ENCODE measurements at regions not wholly inside any gene's neighbourhood (a gene's known extent, or its start where the extent isn't known, plus 50 kb on each side); places are given as distances from the start of the nearest gene placed in this dataset.

- H3K27me3 ChIP-seq (replicated peaks; ENCODE audit: control insufficient read depth, insufficient read depth, low read length) = no peaks in the 10 kb centered on the region
- no peak for TF ChIP-seq CTCF (IDR thresholded peaks at IDR 0.05; ENCODE audit: insufficient read depth, low read length, poor library complexity, severe bottlenecking)
- DNase-seq (ENCODE audit: extremely low read depth, insufficient read length) = no peak
- H3K4me3 ChIP-seq (replicated peaks; ENCODE audit: low read depth, low read length) = no peak overlapping the region
- H3K36me3 ChIP-seq (ENCODE audit: control insufficient read depth, insufficient read depth, low read length) = no peaks in the 10 kb centered on the region
Measured at GRCh38 chr10:130636313-130636930, 500.2 kb downstream of the GLRX3 start.

GRCh38 chr10:130637089-130637676 lies 501.0 kb downstream of the GLRX3 start:
- H3K36me3 ChIP-seq (ENCODE audit: control insufficient read depth, insufficient read depth, low read length) = no peaks in the 10 kb centered on the region
- TF ChIP-seq CTCF (IDR thresholded peaks at IDR 0.05; ENCODE audit: insufficient read depth, low read length, poor library complexity, severe bottlenecking) = no peak
- no peak for DNase-seq (ENCODE audit: extremely low read depth, insufficient read length)
- no peaks in the 10 kb centered on the region for H3K27me3 ChIP-seq (replicated peaks; ENCODE audit: control insufficient read depth, insufficient read depth, low read length)
- H3K4me3 ChIP-seq (replicated peaks; ENCODE audit: low read depth, low read length) = no peak overlapping the region

GRCh38 chr10:130638991-130639390 lies 502.8 kb downstream of the GLRX3 start:
- no peak for TF ChIP-seq CTCF (IDR thresholded peaks at IDR 0.05; ENCODE audit: insufficient read depth, low read length, poor library complexity, severe bottlenecking)
- Histone ChIP-seq H3K36me3 (ENCODE audit: control insufficient read depth, insufficient read depth, low read length) (no peaks in the 10 kb centered on the region), H3K4me3 (replicated peaks; ENCODE audit: low read depth, low read length) (no peak overlapping the region), H3K27me3 (replicated peaks; ENCODE audit: control insufficient read depth, insufficient read depth, low read length) (no peaks in the 10 kb centered on the region)
- no peak for DNase-seq (ENCODE audit: extremely low read depth, insufficient read length)

- Histone ChIP-seq H3K4me3 (replicated peaks; ENCODE audit: low read depth, low read length) (no peak overlapping the region), H3K36me3 (ENCODE audit: control insufficient read depth, insufficient read depth, low read length) (no peaks in the 10 kb centered on the region), H3K27me3 (replicated peaks; ENCODE audit: control insufficient read depth, insufficient read depth, low read length) (no peaks in the 10 kb centered on the region)
- no peak for DNase-seq (ENCODE audit: extremely low read depth, insufficient read length)
- TF ChIP-seq CTCF (IDR thresholded peaks at IDR 0.05; ENCODE audit: insufficient read depth, low read length, poor library complexity, severe bottlenecking) = no peak
Measured at GRCh38 chr10:130642926-130643325, 506.7 kb downstream of the GLRX3 start.

GRCh38 chr10:130647341-130647740 lies 511.1 kb downstream of the GLRX3 start:
- no peaks in the 10 kb centered on the region for H3K27me3 ChIP-seq (replicated peaks; ENCODE audit: control insufficient read depth, insufficient read depth, low read length)
- no peak for DNase-seq (ENCODE audit: extremely low read depth, insufficient read length)
- no peak for TF ChIP-seq CTCF (IDR thresholded peaks at IDR 0.05; ENCODE audit: insufficient read depth, low read length, poor library complexity, severe bottlenecking)
- no peak overlapping the region for H3K4me3 ChIP-seq (replicated peaks; ENCODE audit: low read depth, low read length)
- no peaks in the 10 kb centered on the region for H3K36me3 ChIP-seq (ENCODE audit: control insufficient read depth, insufficient read depth, low read length)
